OCI-LY7 (cell line): ENCODE measurements at regions not wholly inside any gene's neighbourhood (a gene's known extent, or its start where the extent isn't known, plus 50 kb on each side); places are given as distances from the start of the nearest gene placed in this dataset.

Source experiments
- EZH2phosphoT487 ChIP-seq: fragments of 200-600 bp; sonication (generic); IDR thresholded peaks from 2 replicates; pipeline ENCODE4 v1.6.1; 2018; ENCODE audit warnings: low read depth, borderline replicate concordance, mild to moderate bottlenecking, mixed run types, antibody characterized with exemption, low read length, moderate library complexity, mixed read lengths
- TF ChIP-seq, protein P1 (sequence below): fragments of 200-600 bp; sonication (generic); conservative IDR thresholded peaks from 2 replicates; pipeline ENCODE4 v1.5.1; 2014; ENCODE audit warnings: mild to moderate bottlenecking, antibody characterized with exemption, low read length, moderate library complexity, mixed read lengths

GRCh38 chrY:16668402-16668801 lies 1211.6 kb downstream of the CDY2B start:
- TF ChIP-seq, protein P1, sequence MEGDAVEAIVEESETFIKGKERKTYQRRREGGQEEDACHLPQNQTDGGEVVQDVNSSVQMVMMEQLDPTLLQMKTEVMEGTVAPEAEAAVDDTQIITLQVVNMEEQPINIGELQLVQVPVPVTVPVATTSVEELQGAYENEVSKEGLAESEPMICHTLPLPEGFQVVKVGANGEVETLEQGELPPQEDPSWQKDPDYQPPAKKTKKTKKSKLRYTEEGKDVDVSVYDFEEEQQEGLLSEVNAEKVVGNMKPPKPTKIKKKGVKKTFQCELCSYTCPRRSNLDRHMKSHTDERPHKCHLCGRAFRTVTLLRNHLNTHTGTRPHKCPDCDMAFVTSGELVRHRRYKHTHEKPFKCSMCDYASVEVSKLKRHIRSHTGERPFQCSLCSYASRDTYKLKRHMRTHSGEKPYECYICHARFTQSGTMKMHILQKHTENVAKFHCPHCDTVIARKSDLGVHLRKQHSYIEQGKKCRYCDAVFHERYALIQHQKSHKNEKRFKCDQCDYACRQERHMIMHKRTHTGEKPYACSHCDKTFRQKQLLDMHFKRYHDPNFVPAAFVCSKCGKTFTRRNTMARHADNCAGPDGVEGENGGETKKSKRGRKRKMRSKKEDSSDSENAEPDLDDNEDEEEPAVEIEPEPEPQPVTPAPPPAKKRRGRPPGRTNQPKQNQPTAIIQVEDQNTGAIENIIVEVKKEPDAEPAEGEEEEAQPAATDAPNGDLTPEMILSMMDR = no peak
- TF ChIP-seq EZH2phosphoT487 = no peak
